ENCODE measurements at regions not wholly inside any gene's neighbourhood (a gene's known extent, or its start where the extent isn't known, plus 50 kb on each side); places are given as distances from the start of the nearest gene placed in this dataset.
"Not testable (repeated sequence)": the region's sequence is repeated elsewhere in the genome, so short reads cannot be mapped to it uniquely, and the experiment has no call there.

DNA sequence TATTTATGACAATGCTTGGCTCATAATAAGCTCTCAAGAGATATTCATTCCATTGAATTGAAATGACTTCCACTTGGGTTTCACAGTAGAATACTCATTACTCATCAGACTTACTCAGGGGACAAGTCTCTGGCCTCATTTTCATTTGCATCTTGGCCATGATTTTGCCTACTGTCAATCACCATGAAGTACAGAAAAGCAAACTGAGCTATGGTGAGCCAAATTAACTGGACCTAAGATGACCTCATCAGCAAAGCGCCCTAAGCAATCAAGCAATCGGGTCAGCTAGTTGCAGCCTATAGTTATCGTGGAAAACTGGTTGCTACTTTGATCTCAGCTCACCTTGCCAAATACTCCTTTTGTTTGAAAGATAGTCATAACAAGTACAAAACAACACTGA is 494.7 kb upstream of the SLC35B3 start:
- H3K36me3 ChIP-seq (ENCODE audit: insufficient read depth, low read length, poor library complexity, severe bottlenecking) = no peaks in the 10 kb centered on the region
- ChIA-PET CTCF (no interaction called here), POLR2A (ENCODE audit: low non-redundant PET) (no interaction called here)
- no TSS peak for BruUV-seq (replicated peaks)
- no peak for TF ChIP-seq EZH2 (IDR thresholded peaks at IDR 0.05; ENCODE audit: borderline replicate concordance, low read depth, low read length, poor library complexity, severe bottlenecking)
- no peak for TF ChIP-seq CTCF (conservative IDR thresholded peaks at IDR 0.05; ENCODE audit: low read depth, low read length)
- peaks cover 9% of the 10 kb centered on the region for H3K4me1 ChIP-seq (ENCODE audit: insufficient read depth, low read length, poor library complexity, severe bottlenecking)
- H3K27ac ChIP-seq (ENCODE audit: low read depth, low read length, poor library complexity, severe bottlenecking) = no peak overlapping the region
- H3K9me3 ChIP-seq (ENCODE audit: low read depth, low read length, poor library complexity, severe bottlenecking) = no peaks in the 10 kb centered on the region
- DNase-seq (ENCODE audit: low spot score) = no peak
- H3K4me3 ChIP-seq (ENCODE audit: low read depth, low read length, poor library complexity, severe bottlenecking) = no peak overlapping the region
- intact Hi-C loops (cut with micrococcal nuclease; ENCODE audit: unreplicated experiment) = no loop called here
- H3K27me3 ChIP-seq (replicated peaks; ENCODE audit: insufficient read depth, low read depth, low read length, poor library complexity) = no peaks in the 10 kb centered on the region

GRCh38 chr6:8920244-8920643 is 484.9 kb upstream of the SLC35B3 start:
- POLR2A ChIA-PET (ENCODE audit: low non-redundant PET); DNase-seq (ENCODE audit: low spot score); H3K27ac ChIP-seq (ENCODE audit: low read depth, low read length, poor library complexity, severe bottlenecking); CTCF ChIA-PET; H3K9me3 ChIP-seq (ENCODE audit: low read depth, low read length, poor library complexity, severe bottlenecking); H3K27me3 ChIP-seq (replicated peaks; ENCODE audit: insufficient read depth, low read depth, low read length, poor library complexity); BruUV-seq (replicated peaks); intact Hi-C loops (cut with micrococcal nuclease; ENCODE audit: unreplicated experiment); H3K4me3 ChIP-seq (ENCODE audit: low read depth, low read length, poor library complexity, severe bottlenecking); H3K4me1 ChIP-seq (ENCODE audit: insufficient read depth, low read length, poor library complexity, severe bottlenecking); H3K36me3 ChIP-seq (ENCODE audit: insufficient read depth, low read length, poor library complexity, severe bottlenecking): not testable (repeated sequence)

- Histone ChIP-seq H3K9me3 (ENCODE audit: low read depth, low read length, poor library complexity, severe bottlenecking) (no peaks in the 10 kb centered on the region), H3K4me1 (ENCODE audit: insufficient read depth, low read length, poor library complexity, severe bottlenecking) (no peaks in the 10 kb centered on the region), H3K27me3 (replicated peaks; ENCODE audit: insufficient read depth, low read depth, low read length, poor library complexity) (no peaks in the 10 kb centered on the region), H3K36me3 (ENCODE audit: insufficient read depth, low read length, poor library complexity, severe bottlenecking) (no peaks in the 10 kb centered on the region), H3K4me3 (ENCODE audit: low read depth, low read length, poor library complexity, severe bottlenecking) (no peak overlapping the region), H3K27ac (ENCODE audit: low read depth, low read length, poor library complexity, severe bottlenecking) (no peak overlapping the region)
- CTCF ChIA-PET = no interaction called here
- TF ChIP-seq EZH2 (IDR thresholded peaks at IDR 0.05; ENCODE audit: borderline replicate concordance, low read depth, low read length, poor library complexity, severe bottlenecking) = no peak
- no peak for TF ChIP-seq CTCF (conservative IDR thresholded peaks at IDR 0.05; ENCODE audit: low read depth, low read length)
- intact Hi-C loops (cut with micrococcal nuclease; ENCODE audit: unreplicated experiment) = no loop called here
- POLR2A ChIA-PET (ENCODE audit: low non-redundant PET) = no interaction called here
- DNase-seq (ENCODE audit: low spot score) = no peak
- BruUV-seq (replicated peaks) = no TSS peak
Measured at GRCh38 chr6:8918196-8918595, 482.9 kb upstream of the SLC35B3 start.

DNA sequence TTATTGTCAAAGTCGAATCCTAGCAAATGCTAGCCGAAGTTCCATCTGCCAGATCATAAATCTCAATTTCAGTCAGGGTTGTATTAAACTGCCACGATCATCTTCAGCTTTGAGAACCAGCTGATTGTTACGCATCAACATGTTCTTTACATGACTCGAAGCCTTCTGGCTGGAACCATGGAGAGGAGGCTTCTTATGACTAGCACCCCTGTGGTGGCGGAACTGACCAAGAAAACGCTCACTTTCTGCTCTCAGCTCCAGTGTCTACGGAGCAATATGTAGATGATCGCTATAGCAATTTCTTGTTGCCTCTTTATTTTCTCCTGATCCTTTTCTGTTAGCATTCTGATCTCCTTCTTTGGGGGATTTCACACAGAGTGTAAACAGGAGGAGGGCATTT is 479.4 kb upstream of the SLC35B3 start:
- Histone ChIP-seq H3K36me3 (ENCODE audit: insufficient read depth, low read length, poor library complexity, severe bottlenecking) (no peaks in the 10 kb centered on the region), H3K27me3 (replicated peaks; ENCODE audit: insufficient read depth, low read depth, low read length, poor library complexity) (no peaks in the 10 kb centered on the region), H3K4me3 (ENCODE audit: low read depth, low read length, poor library complexity, severe bottlenecking) (no peak overlapping the region), H3K9me3 (ENCODE audit: low read depth, low read length, poor library complexity, severe bottlenecking) (peaks cover 6% of the 10 kb centered on the region), H3K27ac (ENCODE audit: low read depth, low read length, poor library complexity, severe bottlenecking) (no peak overlapping the region), H3K4me1 (ENCODE audit: insufficient read depth, low read length, poor library complexity, severe bottlenecking) (no peaks in the 10 kb centered on the region)
- no peak for DNase-seq (ENCODE audit: low spot score)
- BruUV-seq (replicated peaks) = no TSS peak
- intact Hi-C loops (cut with micrococcal nuclease; ENCODE audit: unreplicated experiment) = no loop called here
- TF ChIP-seq EZH2 (IDR thresholded peaks at IDR 0.05; ENCODE audit: borderline replicate concordance, low read depth, low read length, poor library complexity, severe bottlenecking) (no peak), CTCF (conservative IDR thresholded peaks at IDR 0.05; ENCODE audit: low read depth, low read length) (no peak)
- CTCF ChIA-PET = no interaction called here
- POLR2A ChIA-PET (ENCODE audit: low non-redundant PET) = no interaction called here

Measured in A673 (cell line).